PC-9 (cell line): ENCODE measurements at regions not wholly inside any gene's neighbourhood (a gene's known extent, or its start where the extent isn't known, plus 50 kb on each side); places are given as distances from the start of the nearest gene placed in this dataset.

Experiments
- EZH2 ChIP-seq: fragments of 200-600 bp; sonication (generic); IDR thresholded peaks from 2 replicates; pipeline ENCODE4 v1.8.0; 2017; ENCODE audit warnings: antibody characterized with exemption, low read depth
- TF ChIP-seq, protein P1 (sequence below): fragments of 200-600 bp; sonication (generic); conservative IDR thresholded peaks from 2 replicates; pipeline ENCODE4 v1.6.1; 2017; ENCODE audit warnings: mixed run types, antibody characterized with exemption, mild to moderate bottlenecking, moderate library complexity

DNA sequence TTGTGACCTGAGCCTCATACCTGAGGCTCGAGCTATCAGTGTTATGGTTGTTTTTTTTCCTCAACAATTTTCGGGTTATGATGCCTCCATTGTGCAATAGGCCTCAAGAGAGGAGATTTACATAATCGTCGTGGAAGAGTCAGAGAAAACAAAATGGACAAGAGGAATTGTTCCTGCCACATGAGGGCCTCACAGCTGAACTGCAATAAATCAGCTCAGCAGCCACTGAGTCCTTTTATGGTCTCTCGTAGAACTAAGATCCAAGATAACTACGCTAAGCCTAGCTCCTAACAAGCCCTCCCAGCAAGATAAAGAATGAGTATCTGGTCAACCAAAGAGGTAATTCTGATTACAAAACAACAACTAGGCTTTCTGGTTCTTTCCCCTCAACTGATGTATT lies 336.8 kb downstream of the WDR11 start:
- TF ChIP-seq EZH2 = no peak
- TF ChIP-seq, protein P1, sequence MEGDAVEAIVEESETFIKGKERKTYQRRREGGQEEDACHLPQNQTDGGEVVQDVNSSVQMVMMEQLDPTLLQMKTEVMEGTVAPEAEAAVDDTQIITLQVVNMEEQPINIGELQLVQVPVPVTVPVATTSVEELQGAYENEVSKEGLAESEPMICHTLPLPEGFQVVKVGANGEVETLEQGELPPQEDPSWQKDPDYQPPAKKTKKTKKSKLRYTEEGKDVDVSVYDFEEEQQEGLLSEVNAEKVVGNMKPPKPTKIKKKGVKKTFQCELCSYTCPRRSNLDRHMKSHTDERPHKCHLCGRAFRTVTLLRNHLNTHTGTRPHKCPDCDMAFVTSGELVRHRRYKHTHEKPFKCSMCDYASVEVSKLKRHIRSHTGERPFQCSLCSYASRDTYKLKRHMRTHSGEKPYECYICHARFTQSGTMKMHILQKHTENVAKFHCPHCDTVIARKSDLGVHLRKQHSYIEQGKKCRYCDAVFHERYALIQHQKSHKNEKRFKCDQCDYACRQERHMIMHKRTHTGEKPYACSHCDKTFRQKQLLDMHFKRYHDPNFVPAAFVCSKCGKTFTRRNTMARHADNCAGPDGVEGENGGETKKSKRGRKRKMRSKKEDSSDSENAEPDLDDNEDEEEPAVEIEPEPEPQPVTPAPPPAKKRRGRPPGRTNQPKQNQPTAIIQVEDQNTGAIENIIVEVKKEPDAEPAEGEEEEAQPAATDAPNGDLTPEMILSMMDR = no peak
